PC-9 (cell line): ENCODE measurements at regions not wholly inside any gene's neighbourhood (a gene's known extent, or its start where the extent isn't known, plus 50 kb on each side); places are given as distances from the start of the nearest gene placed in this dataset.

Experiments
- CTCF ChIP-seq: fragments of 200-600 bp; sonication (generic); conservative IDR thresholded peaks from 2 replicates; pipeline ENCODE4 v1.6.1; 2017; ENCODE audit warnings: mixed run types, antibody characterized with exemption, mild to moderate bottlenecking, moderate library complexity
- EZH2 ChIP-seq: fragments of 200-600 bp; sonication (generic); IDR thresholded peaks from 2 replicates; pipeline ENCODE4 v1.8.0; 2017; ENCODE audit warnings: antibody characterized with exemption, low read depth

DNA sequence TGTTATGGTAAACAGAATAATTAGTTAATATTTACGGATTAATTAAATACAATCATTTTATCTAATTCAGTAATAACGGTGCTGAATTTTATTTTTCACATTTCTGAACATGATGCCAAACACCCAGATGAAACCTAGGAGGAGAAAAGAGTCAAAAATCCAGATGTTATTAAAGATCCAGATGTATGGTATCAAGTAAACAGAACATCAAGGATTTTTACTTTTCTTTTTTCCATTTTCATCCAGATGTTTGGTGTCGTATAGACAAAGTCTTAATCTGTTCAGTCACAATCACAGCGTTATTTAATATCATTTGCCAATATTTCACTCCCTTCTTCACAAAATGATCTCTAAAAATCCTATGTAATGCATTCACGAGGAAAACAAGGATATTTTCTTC is 64.0 kb upstream of the NR2F2 start:
- TF ChIP-seq CTCF (no peak), EZH2 (no peak)
